Upper lobe of right lung (tissue), 1 donor: ENCODE measurements at regions not wholly inside any gene's neighbourhood (a gene's known extent, or its start where the extent isn't known, plus 50 kb on each side); places are given as distances from the start of the nearest gene placed in this dataset.

Experiments used
- ATAC-seq: fragments of 200-7000 bp; cut with Tn5 transposase; one replicate; pipeline ENCODE4 v1.9.1; 2020; ENCODE audit warnings: mild to moderate bottlenecking, moderate library complexity
- DNase-seq: peaks from one replicate; pipeline ENCODE4 v3.0.0-alpha.2; 2020
- H3K27ac ChIP-seq: fragments of 200-600 bp; one replicate; pipeline ENCODE4 v1.8.0; 2022
- H3K27me3 ChIP-seq: fragments of 200-600 bp; one replicate; pipeline ENCODE4 v1.8.0; 2022; ENCODE audit warnings: mild to moderate bottlenecking
- H3K36me3 ChIP-seq: fragments of 200-600 bp; one replicate; pipeline ENCODE4 v1.8.0; 2022
- H3K4me1 ChIP-seq: fragments of 200-600 bp; one replicate; pipeline ENCODE4 v1.8.0; 2022
- H3K4me3 ChIP-seq: fragments of 200-600 bp; one replicate; pipeline ENCODE4 v1.8.0; 2022; ENCODE audit warnings: mild to moderate bottlenecking
- H3K9me3 ChIP-seq: fragments of 200-600 bp; one replicate; pipeline ENCODE4 v1.8.0; 2022
- intact Hi-C: fragments of 100-400 bp; cut with DNase I; formaldehyde crosslinking; loops from one replicate; pipeline ENCODE4 v1.11.0; 2022
- TF ChIP-seq, protein P1 (sequence below): fragments of 200-600 bp; IDR thresholded peaks from one replicate; pipeline ENCODE4 v1.8.0; 2022; ENCODE audit warnings: antibody characterized with exemption
- donor health status: DM: no; HTN: yes; CAD: no; lungs with severe emphysema.

DNA sequence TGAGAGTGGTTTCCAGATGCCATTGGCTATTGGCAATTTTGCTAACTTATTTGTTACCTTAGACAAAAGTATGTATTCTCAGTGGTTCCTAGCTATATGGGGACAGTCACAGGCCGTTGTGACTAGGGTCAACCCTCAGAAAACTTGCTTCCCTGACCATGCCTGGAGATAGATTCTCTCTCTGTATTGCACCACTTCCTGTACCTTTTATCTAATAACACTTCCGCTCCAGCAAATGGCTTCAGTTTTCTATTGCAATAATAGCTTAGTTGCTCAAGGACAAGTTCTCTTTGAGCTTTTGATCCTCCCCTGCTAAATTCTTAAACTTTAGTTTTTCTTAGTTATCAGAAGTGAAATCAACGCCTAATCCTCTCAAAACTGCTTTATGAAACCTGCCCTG, 338.0 kb downstream of the RMST start:
- intact Hi-C loops = no loop called here

DNA sequence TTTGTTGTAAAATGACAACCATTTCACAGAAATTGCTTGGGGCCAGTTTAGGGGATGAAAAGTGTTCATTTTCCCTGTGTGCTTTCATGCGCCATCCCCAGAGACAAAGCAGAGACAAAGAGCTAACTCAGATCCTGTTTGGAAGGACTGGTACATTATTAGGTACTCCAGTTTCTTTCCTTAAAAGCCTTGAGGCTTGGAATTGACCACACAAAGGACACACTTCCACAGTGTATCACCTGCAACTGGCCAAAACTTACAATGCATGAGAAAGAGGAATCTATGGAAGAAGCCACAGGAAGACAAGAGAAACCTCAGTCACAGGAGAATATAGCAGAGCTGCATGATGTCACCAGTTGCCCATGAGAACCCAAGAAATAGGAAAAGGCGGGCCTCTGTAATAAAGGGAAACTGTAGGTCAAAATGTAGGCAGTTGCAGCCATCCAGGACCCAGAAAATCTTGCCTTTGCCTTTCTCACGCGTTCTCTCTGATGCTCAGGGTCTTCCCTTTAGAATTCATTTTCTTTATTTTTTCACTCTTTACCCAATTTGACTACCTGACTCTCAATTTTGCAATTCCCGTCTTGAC, 339.0 kb downstream of the RMST start:
- no peaks in the 10 kb centered on the region for H3K36me3 ChIP-seq
- no peak overlapping the region for H3K27ac ChIP-seq
- no peaks in the 10 kb centered on the region for H3K9me3 ChIP-seq
- H3K27me3 ChIP-seq = no peaks in the 10 kb centered on the region
- TF ChIP-seq, protein P1, sequence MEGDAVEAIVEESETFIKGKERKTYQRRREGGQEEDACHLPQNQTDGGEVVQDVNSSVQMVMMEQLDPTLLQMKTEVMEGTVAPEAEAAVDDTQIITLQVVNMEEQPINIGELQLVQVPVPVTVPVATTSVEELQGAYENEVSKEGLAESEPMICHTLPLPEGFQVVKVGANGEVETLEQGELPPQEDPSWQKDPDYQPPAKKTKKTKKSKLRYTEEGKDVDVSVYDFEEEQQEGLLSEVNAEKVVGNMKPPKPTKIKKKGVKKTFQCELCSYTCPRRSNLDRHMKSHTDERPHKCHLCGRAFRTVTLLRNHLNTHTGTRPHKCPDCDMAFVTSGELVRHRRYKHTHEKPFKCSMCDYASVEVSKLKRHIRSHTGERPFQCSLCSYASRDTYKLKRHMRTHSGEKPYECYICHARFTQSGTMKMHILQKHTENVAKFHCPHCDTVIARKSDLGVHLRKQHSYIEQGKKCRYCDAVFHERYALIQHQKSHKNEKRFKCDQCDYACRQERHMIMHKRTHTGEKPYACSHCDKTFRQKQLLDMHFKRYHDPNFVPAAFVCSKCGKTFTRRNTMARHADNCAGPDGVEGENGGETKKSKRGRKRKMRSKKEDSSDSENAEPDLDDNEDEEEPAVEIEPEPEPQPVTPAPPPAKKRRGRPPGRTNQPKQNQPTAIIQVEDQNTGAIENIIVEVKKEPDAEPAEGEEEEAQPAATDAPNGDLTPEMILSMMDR = no peak
- ATAC-seq = no peak
- intact Hi-C loops = no loop called here
- H3K4me1 ChIP-seq = no peaks in the 10 kb centered on the region
- DNase-seq = no peak
- no peak overlapping the region for H3K4me3 ChIP-seq

More for the DNA sequence above, 338.0 kb downstream of the RMST start:
- no peak for DNase-seq
- Histone ChIP-seq H3K27me3 (no peaks in the 10 kb centered on the region), H3K4me3 (no peak overlapping the region), H3K4me1 (no peaks in the 10 kb centered on the region), H3K27ac (no peak overlapping the region), H3K36me3 (no peaks in the 10 kb centered on the region), H3K9me3 (no peaks in the 10 kb centered on the region)
- ATAC-seq = no peak
- TF ChIP-seq, protein P1 = no peak

DNA sequence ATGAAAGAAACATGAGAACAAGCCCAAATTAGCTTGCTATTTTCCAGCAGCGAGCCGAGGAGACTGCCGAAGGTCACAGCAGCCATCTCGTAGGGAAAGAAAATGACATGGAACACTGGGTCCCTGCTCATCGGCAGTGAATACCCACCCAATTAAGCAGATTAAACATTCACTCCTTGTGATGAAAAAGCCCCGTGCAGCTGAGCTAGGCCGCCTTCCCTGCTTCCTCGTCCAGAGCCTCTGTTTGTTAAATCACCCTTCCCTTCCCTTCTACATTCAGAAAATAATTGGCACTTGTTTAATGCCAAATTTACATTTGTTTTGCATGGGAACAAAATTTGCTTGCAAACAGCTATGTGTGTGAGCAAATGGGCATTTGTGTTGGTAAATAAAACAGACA, 342.5 kb downstream of the RMST start:
- Histone ChIP-seq H3K9me3 (no peaks in the 10 kb centered on the region), H3K27ac (no peak overlapping the region), H3K4me3 (no peak overlapping the region), H3K27me3 (no peaks in the 10 kb centered on the region), H3K4me1 (no peaks in the 10 kb centered on the region), H3K36me3 (no peaks in the 10 kb centered on the region)
- DNase-seq (no peak), ATAC-seq (no peak)
- intact Hi-C loops = no loop called here
- TF ChIP-seq, protein P1 = no peak

DNA sequence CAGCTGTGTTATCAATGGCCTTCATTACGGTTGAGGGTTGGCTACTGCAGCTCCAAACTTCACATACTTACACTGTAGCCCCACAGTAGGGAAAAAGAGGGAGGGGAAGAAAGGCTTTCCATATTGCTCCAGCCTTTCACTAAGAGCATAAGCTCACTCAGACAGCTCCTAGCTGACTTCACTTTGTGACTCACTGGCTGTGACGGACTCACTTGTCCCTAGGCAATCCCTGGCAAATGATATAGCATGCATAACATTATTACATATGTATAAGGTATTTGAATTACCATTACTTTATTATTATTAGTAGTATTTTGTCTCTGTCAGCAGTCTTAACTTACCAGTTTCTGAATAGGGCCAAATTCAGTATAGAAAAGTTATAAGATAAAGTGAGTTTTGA, 350.7 kb downstream of the RMST start:
- Histone ChIP-seq H3K27ac (no peak overlapping the region), H3K4me3 (no peak overlapping the region), H3K36me3 (no peaks in the 10 kb centered on the region), H3K27me3 (no peaks in the 10 kb centered on the region), H3K4me1 (no peaks in the 10 kb centered on the region), H3K9me3 (no peaks in the 10 kb centered on the region)
- ATAC-seq (no peak), DNase-seq (no peak)
- intact Hi-C loops = no loop called here
- TF ChIP-seq, protein P1 = no peak

DNA sequence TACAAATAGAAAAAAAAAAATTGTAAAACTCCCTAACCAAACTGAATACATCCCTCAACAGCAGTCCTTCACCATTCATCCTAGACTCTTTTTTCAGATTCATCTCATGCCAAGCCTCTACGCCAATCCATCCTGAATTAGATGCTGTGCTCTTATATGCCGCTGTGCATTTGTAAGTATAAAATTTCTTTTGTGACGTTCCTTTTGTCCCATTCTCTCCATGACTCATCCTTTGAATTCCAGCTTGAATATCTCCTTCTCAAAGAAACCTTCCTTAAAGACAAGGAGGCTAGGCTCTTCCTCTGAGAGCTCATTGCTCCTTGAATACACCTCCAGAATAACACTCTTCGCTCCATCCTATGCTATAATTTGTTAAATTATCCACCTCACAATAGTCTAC, 359.2 kb downstream of the RMST start:
- no peak overlapping the region for H3K27ac ChIP-seq
- no peaks in the 10 kb centered on the region for H3K9me3 ChIP-seq
- TF ChIP-seq, protein P1 = no peak
- no peak for ATAC-seq
- no peak for DNase-seq
- no peaks in the 10 kb centered on the region for H3K27me3 ChIP-seq
- intact Hi-C loops = no loop called here
- H3K36me3 ChIP-seq = no peaks in the 10 kb centered on the region
- H3K4me1 ChIP-seq = no peaks in the 10 kb centered on the region
- no peak overlapping the region for H3K4me3 ChIP-seq

DNA sequence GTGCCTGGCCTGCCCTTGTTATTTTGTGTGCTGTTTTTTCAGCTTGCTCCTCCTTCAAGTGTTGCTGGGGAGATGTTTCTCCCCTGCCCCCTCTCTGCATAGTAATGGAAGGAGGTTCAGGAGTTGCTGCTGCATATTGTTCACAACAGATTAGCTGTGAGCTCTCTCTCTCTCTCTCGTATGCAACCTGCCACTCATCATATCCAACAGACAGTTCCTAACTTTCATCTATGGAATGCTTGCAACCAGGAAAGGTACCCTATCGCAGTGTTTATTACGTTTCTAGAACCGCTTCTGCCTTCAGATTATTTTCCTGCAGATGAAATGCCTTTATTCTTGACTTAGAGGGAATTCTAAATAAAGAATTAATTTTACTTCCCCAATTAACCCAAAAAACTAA, 372.9 kb downstream of the RMST start:
- no peak for DNase-seq
- no peak for ATAC-seq
- intact Hi-C loops = no loop called here
- Histone ChIP-seq H3K27me3 (no peaks in the 10 kb centered on the region), H3K9me3 (no peaks in the 10 kb centered on the region), H3K36me3 (no peaks in the 10 kb centered on the region), H3K4me3 (no peak overlapping the region), H3K27ac (no peak overlapping the region), H3K4me1 (no peaks in the 10 kb centered on the region)
- TF ChIP-seq, protein P1 = no peak
